IMR-90 (cell line): ENCODE measurements at regions not wholly inside any gene's neighbourhood (a gene's known extent, or its start where the extent isn't known, plus 50 kb on each side); places are given as distances from the start of the nearest gene placed in this dataset.

Experiments used
- ATAC-seq: fragments of 200-7000 bp; cut with Tn5 transposase; 2 replicates; pipeline ENCODE4 v1.9.1; 2020; ENCODE audit warnings: low read depth, mild to moderate bottlenecking, moderate library complexity
- BruUV-seq: library from RNA; stranded (reverse); fragments of 400-500 nt; replicated peaks from 2 replicates; lab custom pipeline; 2021; lab: Mats Ljungman, UMichigan
- CTCF ChIA-PET: fragments of 300-600 bp; formaldehyde crosslinking; extraction: SDS; loops from one replicate; lab custom pipeline; 2021; ENCODE audit warnings: antibody characterized with exemption; lab: Yijun Ruan, JAX
- POLR2A ChIA-PET: fragments of 300-600 bp; sonication (Branson Sonifier 250); formaldehyde crosslinking; loops from one replicate; lab custom pipeline; 2022; ENCODE audit warnings: antibody characterized with exemption; ENCODE audit not compliant: unreplicated experiment; lab: Charles Lee
- DNase-seq: peaks from one replicate; pipeline ENCODE4 v3.0.0; 2013
- H2AFZ ChIP-seq: replicated peaks from 2 replicates; pipeline ENCODE3; 2013; ENCODE audit warnings: low read length, mild to moderate bottlenecking; ENCODE audit not compliant: poor library complexity
- H2AK5ac ChIP-seq: 2 replicates; pipeline ENCODE4 v1.6.1; 2013; ENCODE audit warnings: low read depth, low read length, inconsistent platforms
- H2AK9ac ChIP-seq: replicated peaks from 2 replicates; pipeline ENCODE3; 2013; ENCODE audit warnings: mild to moderate bottlenecking, low read depth, low read length, moderate library complexity; ENCODE audit not compliant: poor library complexity
- H2BK120ac ChIP-seq: 2 replicates; pipeline ENCODE4 v1.6.1; 2013; ENCODE audit warnings: low read depth, low read length, inconsistent platforms
- H2BK15ac ChIP-seq: 3 replicates; pipeline ENCODE4 v1.6.1; 2013; ENCODE audit warnings: low read depth, low read length, inconsistent platforms
- H2BK20ac ChIP-seq: 2 replicates; pipeline ENCODE4 v1.6.1; 2013; ENCODE audit warnings: low read depth, mild to moderate bottlenecking, inconsistent platforms, low read length, moderate library complexity
- H2BK5ac ChIP-seq: 2 replicates; pipeline ENCODE4 v1.6.1; 2013; ENCODE audit warnings: mild to moderate bottlenecking, low read depth, low read length, inconsistent platforms; ENCODE audit not compliant: poor library complexity, severe bottlenecking
- H3K14ac ChIP-seq: replicated peaks from 2 replicates; pipeline ENCODE4 v1.6.1; 2013; ENCODE audit warnings: low read depth, low read length, inconsistent platforms
- H3K18ac ChIP-seq: 2 replicates; pipeline ENCODE4 v1.6.1; 2013; ENCODE audit warnings: low read depth, low read length, control low read depth
- H3K23ac ChIP-seq: 2 replicates; pipeline ENCODE4 v1.6.1; 2013; ENCODE audit warnings: low read depth, low read length, inconsistent platforms
- H3K27ac ChIP-seq: 2 replicates; pipeline ENCODE4 v1.5.1; 2013; ENCODE audit warnings: mild to moderate bottlenecking, control low read depth, low read length; ENCODE audit not compliant: insufficient read depth
- H3K27me3 ChIP-seq: 2 replicates; pipeline ENCODE4 v1.6.1; 2013; ENCODE audit warnings: low read length; ENCODE audit not compliant: control insufficient read depth, insufficient read depth
- H3K36me3 ChIP-seq: 2 replicates; pipeline ENCODE4 v1.6.1; 2013; ENCODE audit warnings: low read length, mixed read lengths; ENCODE audit not compliant: control insufficient read depth, insufficient read depth
- H3K4ac ChIP-seq: 2 replicates; pipeline ENCODE4 v1.6.1; 2013; ENCODE audit warnings: low read depth, low read length, inconsistent platforms
- H3K4me1 ChIP-seq: 2 replicates; pipeline ENCODE4 v1.6.1; 2013; ENCODE audit warnings: low read length, mixed read lengths; ENCODE audit not compliant: control insufficient read depth, insufficient read depth
- H3K4me2 ChIP-seq: 2 replicates; pipeline ENCODE4 v1.6.1; 2013; ENCODE audit warnings: low read depth, mild to moderate bottlenecking, control low read depth, low read length, moderate library complexity
- H3K4me3 ChIP-seq: 2 replicates; pipeline ENCODE4 v1.5.1; 2013; ENCODE audit warnings: low read depth, mild to moderate bottlenecking, control low read depth, low read length, moderate library complexity; ENCODE audit not compliant: insufficient read depth
- H3K56ac ChIP-seq: 2 replicates; pipeline ENCODE4 v1.6.1; 2013; ENCODE audit warnings: low read length, inconsistent platforms; ENCODE audit not compliant: insufficient read depth; ENCODE audit errors: extremely low read depth
- H3K79me1 ChIP-seq, 2 experiments: 2 replicates each; pipeline ENCODE4 v1.6.1; 2013; ENCODE audit warnings: low read length in 2 of 2, inconsistent platforms in 1 of 2, low read depth in 1 of 2
- H3K9ac ChIP-seq: 2 replicates; pipeline ENCODE4 v1.6.1; 2013; ENCODE audit warnings: low read depth, low read length, control low read depth
- H3K9me1 ChIP-seq: 2 replicates; pipeline ENCODE4 v1.6.1; 2013; ENCODE audit warnings: low read length, inconsistent platforms; ENCODE audit not compliant: insufficient read depth
- H3K9me3 ChIP-seq: 2 replicates; pipeline ENCODE4 v1.6.1; 2013; ENCODE audit warnings: low read length; ENCODE audit not compliant: control insufficient read depth, insufficient read depth
- H4K20me1 ChIP-seq: 2 replicates; pipeline ENCODE4 v1.6.1; 2013; ENCODE audit warnings: low read length, inconsistent platforms; ENCODE audit not compliant: insufficient read depth
- H4K5ac ChIP-seq: 2 replicates; pipeline ENCODE4 v1.6.1; 2013; ENCODE audit warnings: mild to moderate bottlenecking, low read depth, low read length, control low read depth
- H4K8ac ChIP-seq, 2 experiments: 2 replicates each; pipeline ENCODE4 v1.6.1; 2013; ENCODE audit warnings: low read depth in 2 of 2, low read length in 2 of 2, control low read depth in 1 of 2, inconsistent platforms in 1 of 2
- H4K91ac ChIP-seq: 2 replicates; pipeline ENCODE4 v1.6.1; 2013; ENCODE audit warnings: low read depth, low read length, inconsistent platforms; ENCODE audit not compliant: insufficient read depth
- BHLHE40 ChIP-seq: fragments of 150-350 bp; IDR thresholded peaks from 2 replicates; pipeline ENCODE4 v1.6.1; 2016; ENCODE audit warnings: mild to moderate bottlenecking, low read depth, low read length
- CEBPB ChIP-seq: IDR thresholded peaks from 2 replicates; pipeline ENCODE4 v1.6.1; 2012; ENCODE audit warnings: low read depth, low read length, improper control_type of control experiment
- CHD1 ChIP-seq: IDR thresholded peaks from 2 replicates; pipeline ENCODE4 v1.6.1; 2012; ENCODE audit warnings: low read depth, low read length, improper control_type of control experiment
- FOS ChIP-seq: fragments of 150-350 bp; IDR thresholded peaks from 2 replicates; pipeline ENCODE4 v1.6.1; 2016; ENCODE audit warnings: low read depth, low read length
- MAFK ChIP-seq: IDR thresholded peaks from 2 replicates; pipeline ENCODE4 v1.6.1; 2012; ENCODE audit warnings: low read depth, low read length, improper control_type of control experiment
- MAZ ChIP-seq: IDR thresholded peaks from 2 replicates; pipeline ENCODE4 v1.6.1; 2012; ENCODE audit warnings: low read depth, mild to moderate bottlenecking, low read length, improper control_type of control experiment, moderate library complexity, borderline replicate concordance
- MXI1 ChIP-seq: IDR thresholded peaks from 2 replicates; pipeline ENCODE4 v1.6.1; 2012; ENCODE audit warnings: low read depth, mild to moderate bottlenecking, low read length, moderate library complexity, borderline replicate concordance
- NFE2L2 ChIP-seq: fragments of 150-350 bp; IDR thresholded peaks from 2 replicates; pipeline ENCODE4 v1.6.1; 2016; ENCODE audit warnings: low read depth, mild to moderate bottlenecking, low read length
- POLR2A ChIP-seq: IDR thresholded peaks from 2 replicates; pipeline ENCODE4 v1.6.1; 2012; ENCODE audit warnings: mild to moderate bottlenecking, low read depth, low read length
- RAD21 ChIP-seq: IDR thresholded peaks from 2 replicates; pipeline ENCODE4 v1.6.1; 2012; ENCODE audit warnings: low read length, improper control_type of control experiment
- RCOR1 ChIP-seq: IDR thresholded peaks from 2 replicates; pipeline ENCODE4 v1.6.1; 2012; ENCODE audit warnings: mild to moderate bottlenecking, low read length, improper control_type of control experiment; ENCODE audit not compliant: insufficient replicate concordance
- RFX5 ChIP-seq: IDR thresholded peaks from 2 replicates; pipeline ENCODE4 v1.8.0; 2012; ENCODE audit warnings: low read depth, mild to moderate bottlenecking, low read length, moderate library complexity
- SMC3 ChIP-seq: fragments of 150-350 bp; IDR thresholded peaks from 2 replicates; pipeline ENCODE4 v1.6.1; 2016; ENCODE audit warnings: low read depth, mild to moderate bottlenecking, antibody characterized with exemption, low read length, moderate library complexity
- WGBS, 2 experiments: methylation state at CpG; one replicate each; pipeline versions ENCODE4 v1.1.5 to v1.1.7; 2013; ENCODE audit warnings: missing lambda C conversion rate in 2 of 2; ENCODE audit not compliant: insufficient read length in 1 of 2; ENCODE audit errors: extremely low coverage in 2 of 2; 5-methylcytosine and 5-hydroxymethylcytosine counted together
- dilution Hi-C: fragments of 300-500 bp; cut with HindIII; formaldehyde crosslinking; loops from one replicate; pipeline ENCODE4 v1.14.3; 2018; ENCODE audit warnings: low sequenced_read_pairs; ENCODE audit not compliant: unreplicated experiment
- in situ Hi-C: fragments of 300-500 bp; cut with MboI; formaldehyde crosslinking; loops from 3 replicates; pipeline ENCODE4 v1.14.3; 2019; ENCODE audit warnings: low sequenced_read_pairs, inconsistent platforms, mixed read lengths
- intact Hi-C: fragments of 100-400 bp; cut with micrococcal nuclease; formaldehyde crosslinking; loops from 2 replicates; pipeline ENCODE4 v1.10.0; 2022
- TF ChIP-seq, protein P1 (sequence below): fragments of 150-350 bp; IDR thresholded peaks from 2 replicates; pipeline ENCODE4 v1.6.1; 2016; ENCODE audit warnings: low read depth, mild to moderate bottlenecking, low read length, moderate library complexity, borderline replicate concordance
- TF ChIP-seq, protein P2 (sequence below): conservative IDR thresholded peaks from 2 replicates; pipeline ENCODE4 v1.5.1; 2012; ENCODE audit warnings: mild to moderate bottlenecking, low read depth, low read length, improper control_type of control experiment
- TF ChIP-seq, protein P3 (sequence below): fragments of 150-350 bp; IDR thresholded peaks from 2 replicates; pipeline ENCODE4 v1.6.1; 2017; ENCODE audit warnings: mild to moderate bottlenecking, antibody characterized with exemption, low read length, low read depth

DNA sequence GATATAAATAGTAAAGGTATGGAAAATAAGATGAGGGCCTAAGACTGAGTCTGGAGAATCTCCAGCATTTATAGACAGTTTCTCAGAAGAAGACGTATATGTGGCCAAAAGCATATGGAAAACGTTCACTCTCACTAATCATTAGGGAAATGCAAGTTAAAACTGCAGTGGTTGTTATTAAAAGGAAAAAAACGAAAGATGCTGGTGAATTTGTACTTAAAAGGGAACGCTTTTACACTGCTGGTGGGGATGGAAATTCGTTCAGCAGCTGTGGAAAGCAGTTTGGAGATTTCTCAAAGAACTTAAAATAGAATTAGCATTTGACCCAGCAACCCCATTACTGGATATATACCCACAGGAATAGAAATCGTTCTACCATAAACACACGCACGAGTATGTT lies 180.5 kb upstream of the CADM1 start:
- Histone ChIP-seq H3K9me1 (no peaks in the 10 kb centered on the region), H3K23ac (no peak overlapping the region), H3K56ac (no peak overlapping the region), H2AK9ac (no peak overlapping the region), H3K79me1 (no peaks in the 10 kb centered on the region), H2BK15ac (no peak overlapping the region), H3K18ac (no peak overlapping the region), H3K4me2 (no peak overlapping the region), H4K91ac (no peak overlapping the region), H4K8ac (no peak overlapping the region), H2BK5ac (no peak overlapping the region), H3K36me3 (no peaks in the 10 kb centered on the region), H3K9me3 (no peaks in the 10 kb centered on the region), H3K9ac (no peak overlapping the region), H3K27ac (no peak overlapping the region), H2AFZ (no peak overlapping the region), H3K4me3 (no peak overlapping the region), H3K14ac (no peak overlapping the region), H3K27me3 (peaks cover 23% of the 10 kb centered on the region), H3K4ac (no peak overlapping the region), H4K20me1 (no peaks in the 10 kb centered on the region), H2AK5ac (no peak overlapping the region), H2BK120ac (no peak overlapping the region), H4K5ac (no peak overlapping the region), H3K4me1 (no peaks in the 10 kb centered on the region), H2BK20ac (no peak overlapping the region)
- ChIA-PET POLR2A (no interaction called here), CTCF (no interaction called here)
- dilution Hi-C loops = no loop called here
- no TSS peak for BruUV-seq
- intact Hi-C loops = no loop called here
- TF ChIP-seq MXI1 (no peak), RFX5 (no peak), CHD1 (no peak), FOS (no peak), NFE2L2 (no peak), SMC3 (no peak), BHLHE40 (no peak), MAFK (no peak), CEBPB (no peak), RCOR1 (no peak), RAD21 (no peak), MAZ (no peak), POLR2A (no peak)
- TF ChIP-seq, protein P1, sequence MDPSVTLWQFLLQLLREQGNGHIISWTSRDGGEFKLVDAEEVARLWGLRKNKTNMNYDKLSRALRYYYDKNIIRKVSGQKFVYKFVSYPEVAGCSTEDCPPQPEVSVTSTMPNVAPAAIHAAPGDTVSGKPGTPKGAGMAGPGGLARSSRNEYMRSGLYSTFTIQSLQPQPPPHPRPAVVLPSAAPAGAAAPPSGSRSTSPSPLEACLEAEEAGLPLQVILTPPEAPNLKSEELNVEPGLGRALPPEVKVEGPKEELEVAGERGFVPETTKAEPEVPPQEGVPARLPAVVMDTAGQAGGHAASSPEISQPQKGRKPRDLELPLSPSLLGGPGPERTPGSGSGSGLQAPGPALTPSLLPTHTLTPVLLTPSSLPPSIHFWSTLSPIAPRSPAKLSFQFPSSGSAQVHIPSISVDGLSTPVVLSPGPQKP = no peak
- TF ChIP-seq, protein P2, sequence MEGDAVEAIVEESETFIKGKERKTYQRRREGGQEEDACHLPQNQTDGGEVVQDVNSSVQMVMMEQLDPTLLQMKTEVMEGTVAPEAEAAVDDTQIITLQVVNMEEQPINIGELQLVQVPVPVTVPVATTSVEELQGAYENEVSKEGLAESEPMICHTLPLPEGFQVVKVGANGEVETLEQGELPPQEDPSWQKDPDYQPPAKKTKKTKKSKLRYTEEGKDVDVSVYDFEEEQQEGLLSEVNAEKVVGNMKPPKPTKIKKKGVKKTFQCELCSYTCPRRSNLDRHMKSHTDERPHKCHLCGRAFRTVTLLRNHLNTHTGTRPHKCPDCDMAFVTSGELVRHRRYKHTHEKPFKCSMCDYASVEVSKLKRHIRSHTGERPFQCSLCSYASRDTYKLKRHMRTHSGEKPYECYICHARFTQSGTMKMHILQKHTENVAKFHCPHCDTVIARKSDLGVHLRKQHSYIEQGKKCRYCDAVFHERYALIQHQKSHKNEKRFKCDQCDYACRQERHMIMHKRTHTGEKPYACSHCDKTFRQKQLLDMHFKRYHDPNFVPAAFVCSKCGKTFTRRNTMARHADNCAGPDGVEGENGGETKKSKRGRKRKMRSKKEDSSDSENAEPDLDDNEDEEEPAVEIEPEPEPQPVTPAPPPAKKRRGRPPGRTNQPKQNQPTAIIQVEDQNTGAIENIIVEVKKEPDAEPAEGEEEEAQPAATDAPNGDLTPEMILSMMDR = no peak
- TF ChIP-seq, protein P3, sequence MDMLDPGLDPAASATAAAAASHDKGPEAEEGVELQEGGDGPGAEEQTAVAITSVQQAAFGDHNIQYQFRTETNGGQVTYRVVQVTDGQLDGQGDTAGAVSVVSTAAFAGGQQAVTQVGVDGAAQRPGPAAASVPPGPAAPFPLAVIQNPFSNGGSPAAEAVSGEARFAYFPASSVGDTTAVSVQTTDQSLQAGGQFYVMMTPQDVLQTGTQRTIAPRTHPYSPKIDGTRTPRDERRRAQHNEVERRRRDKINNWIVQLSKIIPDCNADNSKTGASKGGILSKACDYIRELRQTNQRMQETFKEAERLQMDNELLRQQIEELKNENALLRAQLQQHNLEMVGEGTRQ = no peak
- in situ Hi-C loops = no loop called here
- no peak for DNase-seq
- WGBS, 2 experiments = no CpG with 5 or more reads among the region's 8 CpGs
- no peak for ATAC-seq
